ENCODE measurements at regions not wholly inside any gene's neighbourhood (a gene's known extent, or its start where the extent isn't known, plus 50 kb on each side); places are given as distances from the start of the nearest gene placed in this dataset.
"Not testable (repeated sequence)": the region's sequence is repeated elsewhere in the genome, so short reads cannot be mapped to it uniquely, and the experiment has no call there.

GRCh38 chr7:93830141-93830925 is 60.2 kb downstream of the TFPI2 start:
- no peak for FAIRE-seq

DNA sequence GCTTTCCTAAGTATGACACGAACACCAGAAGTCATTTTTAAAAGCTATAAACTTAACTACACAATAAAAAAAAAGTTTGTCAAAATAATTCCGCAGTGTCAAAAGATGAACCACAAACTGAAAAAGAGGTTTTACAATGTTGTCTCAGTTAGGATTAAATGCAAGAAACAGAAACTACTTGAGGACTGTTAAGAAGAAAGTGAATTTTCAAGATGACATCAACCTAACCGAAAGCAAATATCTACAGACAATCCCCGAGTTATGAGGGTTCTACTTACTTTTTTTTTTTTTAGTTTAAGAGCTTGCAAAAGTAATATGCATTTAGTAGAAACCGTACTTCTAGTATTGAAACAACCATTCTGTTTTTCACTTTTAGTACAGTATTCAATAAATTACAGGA is 62.3 kb downstream of the TFPI2 start:
- FAIRE-seq: no peak

- no peak for FAIRE-seq
Observed at GRCh38 chr7:93823621-93824020, 66.9 kb downstream of the TFPI2 start.

DNA sequence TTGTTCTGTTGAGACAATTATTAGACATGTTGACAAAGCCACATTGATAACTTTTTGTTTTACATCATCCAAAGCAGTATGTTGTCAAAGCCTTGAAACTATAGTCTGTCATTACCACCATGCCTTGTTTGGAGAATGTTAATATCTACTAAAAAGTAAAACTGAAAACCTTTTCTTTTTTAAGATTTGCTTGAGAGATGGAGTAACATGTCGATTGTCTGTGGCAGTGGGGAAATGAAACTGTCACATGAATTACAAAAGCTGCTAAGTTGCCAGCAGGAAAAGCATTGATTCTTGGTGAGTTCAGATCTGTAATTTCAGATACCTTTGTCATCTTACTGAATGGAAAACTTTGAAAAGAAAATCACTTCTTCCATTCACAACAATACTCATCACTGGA is 69.1 kb downstream of the TFPI2 start:
- no peak for FAIRE-seq

GRCh38 chr7:93819699-93820098 is 70.9 kb downstream of the TFPI2 start:
- FAIRE-seq: no peak

DNA sequence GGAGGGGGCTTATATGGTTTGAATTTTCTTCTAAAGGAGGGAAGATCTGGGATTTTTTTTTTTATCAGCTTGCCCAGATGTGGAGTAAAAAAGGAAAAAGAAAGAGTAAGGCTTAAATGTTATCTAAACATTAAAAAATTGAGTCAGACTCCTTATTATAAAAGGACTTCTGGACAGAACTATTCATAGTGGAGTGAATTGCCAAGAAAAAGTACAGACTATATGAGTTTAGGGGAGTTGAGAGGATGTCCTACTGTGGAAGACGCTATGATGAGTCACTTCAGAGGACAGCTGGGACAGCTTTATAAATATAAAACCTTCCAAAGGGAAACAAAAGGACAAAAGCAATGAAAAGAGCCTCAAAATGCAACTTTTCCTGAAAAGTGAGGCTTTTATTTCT is 73.0 kb downstream of the TFPI2 start:
- no peak for FAIRE-seq

- FAIRE-seq: no peak
Observed at GRCh38 chr7:93817004-93817403, 73.5 kb downstream of the TFPI2 start.

- no peak for FAIRE-seq
Observed at GRCh38 chr7:93813514-93813913, 77.0 kb downstream of the TFPI2 start.

GRCh38 chr7:93812061-93812460 is 78.5 kb downstream of the TFPI2 start:
- no peak for FAIRE-seq

GRCh38 chr7:93811198-93811597 is 79.4 kb downstream of the TFPI2 start:
- no peak for FAIRE-seq

GRCh38 chr7:93810561-93810960 is 80.0 kb downstream of the TFPI2 start:
- FAIRE-seq: no peak

GRCh38 chr7:93804726-93805125 is 85.8 kb downstream of the TFPI2 start:
- no peak for FAIRE-seq

- FAIRE-seq: peak; percentile 9
Observed at GRCh38 chr7:93799750-93800357, 90.7 kb downstream of the TFPI2 start.

DNA sequence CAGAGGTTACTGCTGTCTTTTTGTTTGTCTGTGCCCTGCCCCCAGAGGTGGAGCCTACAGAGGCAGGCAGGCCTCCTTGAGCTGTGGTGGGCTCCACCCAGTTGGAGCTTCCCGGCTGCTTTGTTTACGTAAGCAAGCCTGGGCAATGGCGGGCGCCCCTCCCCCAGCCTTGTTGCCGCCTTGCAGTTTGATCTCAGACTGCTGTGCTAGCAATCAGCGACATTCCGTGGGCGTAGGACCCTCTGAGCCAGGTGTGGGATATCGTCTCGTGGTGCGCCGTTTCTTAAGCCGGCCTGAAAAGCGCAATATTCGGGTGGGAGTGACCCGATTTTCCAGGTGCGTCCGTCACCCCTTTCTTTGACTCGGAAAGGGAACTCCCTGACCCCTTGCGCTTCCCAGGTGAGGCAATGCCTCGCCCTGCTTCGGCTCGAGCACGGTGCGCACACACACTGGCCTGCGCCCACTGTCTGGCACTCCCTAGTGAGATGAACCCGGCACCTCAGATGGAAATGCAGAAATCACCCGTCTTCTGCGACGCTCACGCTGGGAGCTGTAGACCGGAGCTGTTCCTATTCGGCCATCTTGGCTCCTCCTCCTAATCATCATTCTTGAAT is 97.4 kb downstream of the TFPI2 start:
- not testable (repeated sequence) for FAIRE-seq

DNA sequence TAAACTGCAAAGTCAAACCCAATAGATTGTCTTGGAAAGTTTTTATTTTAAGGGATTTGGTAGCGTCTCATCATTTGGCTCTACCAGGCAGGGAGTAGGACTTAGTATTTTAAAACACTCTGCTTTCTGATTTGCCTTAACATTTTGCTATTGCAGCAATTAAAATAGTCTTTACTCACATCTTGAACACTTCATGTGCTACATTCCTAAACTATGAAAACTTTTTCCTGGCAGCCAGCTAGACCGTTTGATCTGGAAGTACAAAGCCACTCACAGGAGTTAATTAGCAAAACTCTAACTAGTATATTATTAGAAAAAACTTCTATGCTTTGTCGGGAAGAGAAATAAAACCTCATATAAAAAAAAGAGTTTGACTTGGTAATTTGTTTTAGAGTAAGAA is 111.4 kb downstream of the TFPI2 start:
- FAIRE-seq: no peak

GRCh38 chr7:93778384-93778783 is 112.2 kb downstream of the TFPI2 start:
- no peak for FAIRE-seq

DNA sequence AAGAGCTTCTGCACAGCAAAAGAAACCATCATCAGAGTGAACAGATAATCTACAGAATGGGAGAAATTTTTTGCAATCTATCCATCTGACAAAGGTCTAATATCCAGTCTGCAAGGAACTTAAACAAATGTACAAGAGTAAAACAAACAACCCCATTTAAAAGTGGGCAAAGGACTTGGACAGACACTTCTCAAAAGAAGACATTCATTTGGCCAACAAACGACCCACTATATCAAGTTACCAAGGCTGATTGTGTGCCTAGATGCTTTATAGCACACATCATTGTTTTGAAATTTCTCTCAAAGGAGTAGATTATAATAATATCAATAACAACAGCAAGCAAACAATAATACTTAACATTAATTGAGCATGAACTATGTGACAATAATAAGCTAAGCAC is 117.1 kb downstream of the TFPI2 start:
- no peak for FAIRE-seq

GRCh38 chr7:93765475-93765874 is 125.1 kb downstream of the TFPI2 start:
- no peak for FAIRE-seq

DNA sequence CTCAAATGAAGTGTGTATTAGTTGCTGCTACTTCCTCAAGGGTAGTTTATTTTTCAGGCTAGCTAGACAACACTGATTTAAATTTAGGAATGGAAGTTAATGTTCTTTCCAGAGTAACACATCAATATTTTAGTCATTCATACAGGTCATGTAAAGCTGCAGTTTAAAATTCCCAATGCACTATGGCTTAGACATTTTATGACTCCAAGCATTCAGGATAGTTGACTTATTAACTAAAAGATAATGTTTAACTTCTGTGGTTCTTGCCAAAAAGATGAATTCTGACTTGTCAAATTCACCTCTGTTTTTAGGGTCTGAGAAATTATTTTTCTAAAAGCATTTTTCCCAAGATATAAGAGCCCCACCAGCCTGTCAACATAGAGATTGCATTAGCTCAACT is 131.9 kb downstream of the TFPI2 start:
- FAIRE-seq: no peak

DNA sequence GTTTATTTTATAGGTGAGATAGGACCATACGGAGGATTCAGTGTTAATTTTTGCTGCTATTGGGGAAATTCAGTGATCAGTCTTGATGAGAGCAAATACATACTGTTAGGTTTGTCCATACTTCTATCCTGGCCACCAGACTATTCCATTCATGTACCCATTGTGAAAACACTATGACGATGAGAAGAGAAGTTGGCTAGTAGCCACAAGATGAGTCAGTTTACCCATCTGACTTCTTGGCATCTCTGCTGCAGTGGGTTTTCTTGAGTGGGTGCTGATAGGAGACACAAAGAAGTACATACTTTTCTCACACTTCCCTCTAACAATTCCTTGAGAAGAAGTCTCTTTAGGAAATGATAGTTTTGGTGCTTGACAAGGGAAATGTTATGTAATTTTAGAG is 133.1 kb downstream of the TFPI2 start:
- FAIRE-seq: no peak

GRCh38 chr7:93756890-93757289 is 133.7 kb downstream of the TFPI2 start:
- FAIRE-seq: no peak

- no peak for FAIRE-seq
Observed at GRCh38 chr7:93751421-93751820, 139.1 kb downstream of the TFPI2 start.

DNA sequence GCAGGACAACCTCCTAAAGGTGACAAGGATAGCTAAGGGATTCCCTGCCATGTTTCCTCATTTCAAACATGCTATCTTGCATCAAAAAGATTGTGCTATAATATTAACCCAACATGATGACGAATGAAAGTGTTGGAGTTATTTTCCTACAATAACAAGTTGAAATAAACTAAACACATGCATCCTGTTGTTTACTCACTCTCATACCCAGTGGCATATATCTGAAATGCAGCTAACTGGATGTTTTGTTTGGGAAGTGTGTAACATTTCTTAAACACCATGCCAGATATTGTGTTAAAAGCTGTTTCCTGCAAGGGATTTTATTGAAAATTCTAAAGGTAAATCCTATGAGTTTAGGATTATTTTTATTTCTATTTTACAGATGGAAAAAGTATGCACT is 139.6 kb downstream of the TFPI2 start:
- no peak for FAIRE-seq

DNA sequence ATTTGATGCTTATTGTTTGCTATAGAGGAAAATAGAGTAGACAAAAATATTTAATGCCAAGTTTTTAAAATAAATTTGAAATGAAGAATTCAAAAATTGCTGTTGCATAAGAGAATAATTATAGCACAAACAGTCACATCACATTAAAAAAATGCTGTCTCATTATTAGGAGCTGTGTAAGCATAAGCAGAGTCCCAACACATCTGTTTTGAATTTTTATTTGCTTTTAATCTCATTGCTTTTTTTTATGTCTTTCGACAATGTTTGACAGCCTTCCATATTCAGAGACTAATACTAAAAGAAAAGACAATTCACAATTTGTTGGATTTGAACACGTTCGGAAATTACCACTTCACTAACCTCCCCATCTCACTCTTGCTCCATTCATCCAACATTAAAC is 143.5 kb downstream of the TFPI2 start:
- no peak for FAIRE-seq
